Astrocyte of the cerebellum (primary cell): ENCODE measurements at regions not wholly inside any gene's neighbourhood (a gene's known extent, or its start where the extent isn't known, plus 50 kb on each side); places are given as distances from the start of the nearest gene placed in this dataset.

ENCODE experiments used
- DNase-seq: peaks from one replicate; pipeline ENCODE4 v3.0.0-alpha.2; 2011; ENCODE audit warnings: low read depth
- H3K4me3 ChIP-seq: 2 replicates; pipeline ENCODE4 v1.5.1; 2011; ENCODE audit warnings: mild to moderate bottlenecking, low read depth, low read length, moderate library complexity
- in situ Hi-C: cut with HindIII; loops from 2 replicates; pipeline ENCODE4 v1.10.0; 2017; ENCODE audit warnings: low sequenced_read_pairs
- TF ChIP-seq, protein P1 (sequence below): IDR thresholded peaks from 2 replicates; pipeline ENCODE4 v1.5.1; 2012; ENCODE audit warnings: low read length, low read depth, moderate library complexity, mild to moderate bottlenecking; ENCODE audit errors: missing control alignments

DNA sequence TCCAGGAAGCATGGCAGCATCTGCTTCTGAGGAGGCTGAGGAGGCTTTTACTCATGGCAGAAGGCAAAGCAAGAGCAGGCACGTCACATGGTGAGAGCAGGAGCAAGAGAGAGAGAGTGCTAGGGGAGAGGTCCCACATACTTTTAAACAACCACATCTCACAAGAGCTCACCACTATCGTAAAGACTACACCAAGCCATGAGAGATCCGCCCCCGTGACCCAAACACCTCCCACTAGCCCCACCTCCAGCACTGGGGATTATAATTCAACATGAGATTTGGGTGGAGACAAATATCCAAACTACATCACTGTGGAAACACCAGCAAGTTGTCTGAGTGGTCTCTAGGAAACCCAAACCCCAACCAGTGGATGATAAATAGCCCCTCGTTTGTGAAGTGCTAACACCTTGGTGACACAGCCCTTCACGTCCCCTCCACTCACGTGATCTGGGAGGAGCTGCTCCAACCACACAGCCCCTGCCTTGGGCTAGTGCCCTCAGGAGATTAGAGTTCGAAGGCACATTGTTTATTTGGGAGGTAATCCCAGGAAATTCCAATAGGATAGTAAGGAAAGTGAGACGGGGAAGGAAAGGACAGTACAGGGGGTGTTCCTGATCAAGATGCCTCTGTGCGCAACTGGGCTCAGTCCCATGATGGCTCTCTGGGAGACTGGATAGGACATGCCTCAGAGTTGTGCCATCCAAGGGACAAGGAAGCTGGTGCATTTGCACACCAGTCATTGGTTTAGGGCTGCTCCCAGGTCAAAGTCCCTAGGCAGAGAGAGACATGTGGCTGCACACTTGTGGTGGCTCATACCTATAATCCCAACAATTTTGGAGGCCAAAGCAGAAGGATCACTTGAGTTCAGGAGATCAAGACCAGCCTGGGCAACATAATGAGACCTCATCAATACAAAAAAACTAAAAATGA, 80.6 kb upstream of the CTNNB1 start:
- in situ Hi-C loops = no loop called here
- H3K4me3 ChIP-seq = no peak overlapping the region
- DNase-seq = no peak
- TF ChIP-seq, protein P1, sequence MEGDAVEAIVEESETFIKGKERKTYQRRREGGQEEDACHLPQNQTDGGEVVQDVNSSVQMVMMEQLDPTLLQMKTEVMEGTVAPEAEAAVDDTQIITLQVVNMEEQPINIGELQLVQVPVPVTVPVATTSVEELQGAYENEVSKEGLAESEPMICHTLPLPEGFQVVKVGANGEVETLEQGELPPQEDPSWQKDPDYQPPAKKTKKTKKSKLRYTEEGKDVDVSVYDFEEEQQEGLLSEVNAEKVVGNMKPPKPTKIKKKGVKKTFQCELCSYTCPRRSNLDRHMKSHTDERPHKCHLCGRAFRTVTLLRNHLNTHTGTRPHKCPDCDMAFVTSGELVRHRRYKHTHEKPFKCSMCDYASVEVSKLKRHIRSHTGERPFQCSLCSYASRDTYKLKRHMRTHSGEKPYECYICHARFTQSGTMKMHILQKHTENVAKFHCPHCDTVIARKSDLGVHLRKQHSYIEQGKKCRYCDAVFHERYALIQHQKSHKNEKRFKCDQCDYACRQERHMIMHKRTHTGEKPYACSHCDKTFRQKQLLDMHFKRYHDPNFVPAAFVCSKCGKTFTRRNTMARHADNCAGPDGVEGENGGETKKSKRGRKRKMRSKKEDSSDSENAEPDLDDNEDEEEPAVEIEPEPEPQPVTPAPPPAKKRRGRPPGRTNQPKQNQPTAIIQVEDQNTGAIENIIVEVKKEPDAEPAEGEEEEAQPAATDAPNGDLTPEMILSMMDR = no peak

DNA sequence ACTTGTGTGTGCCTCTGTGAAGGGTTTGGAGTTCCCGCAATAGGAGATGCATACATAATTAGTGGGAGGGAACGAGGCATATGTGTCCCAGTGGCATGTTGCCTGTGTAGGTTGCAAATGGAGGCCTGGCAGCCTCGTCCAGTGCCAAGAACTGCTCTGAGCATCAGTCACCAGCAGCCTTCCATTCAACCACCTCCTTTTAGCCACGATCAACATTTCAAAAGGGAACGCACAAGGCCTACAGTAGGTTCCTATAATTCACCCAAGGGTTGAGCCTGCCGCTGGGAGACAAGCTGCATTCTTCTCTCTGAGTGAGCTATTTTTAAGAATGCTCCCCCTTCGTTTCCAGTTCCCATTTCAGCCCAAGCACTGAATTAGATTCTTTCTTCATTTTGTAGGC, 78.8 kb upstream of the CTNNB1 start:
- no peak for DNase-seq
- H3K4me3 ChIP-seq = no peak overlapping the region
- in situ Hi-C loops = no loop called here
- TF ChIP-seq, protein P1 = no peak

DNA sequence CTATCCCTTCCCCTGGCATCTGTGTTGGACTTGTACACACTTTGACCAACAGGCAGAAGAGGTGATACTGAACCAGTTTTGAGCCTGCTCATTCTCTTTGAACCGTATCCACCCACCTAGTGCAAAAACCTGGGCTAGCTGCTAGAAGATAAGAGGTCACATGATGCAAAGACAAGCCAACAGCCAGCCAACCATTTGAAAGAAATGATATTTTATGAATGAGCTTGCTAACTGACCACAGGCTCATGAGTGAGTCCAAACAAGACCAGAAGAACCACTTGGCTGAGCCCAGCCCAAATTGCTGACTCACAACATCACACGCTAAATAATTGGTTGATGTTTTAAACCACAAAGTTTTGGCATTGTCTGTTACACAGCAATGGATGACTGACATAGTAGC, 74.0 kb upstream of the CTNNB1 start:
- in situ Hi-C loops = no loop called here
- TF ChIP-seq, protein P1 = no peak
- no peak for DNase-seq
- no peak overlapping the region for H3K4me3 ChIP-seq

DNA sequence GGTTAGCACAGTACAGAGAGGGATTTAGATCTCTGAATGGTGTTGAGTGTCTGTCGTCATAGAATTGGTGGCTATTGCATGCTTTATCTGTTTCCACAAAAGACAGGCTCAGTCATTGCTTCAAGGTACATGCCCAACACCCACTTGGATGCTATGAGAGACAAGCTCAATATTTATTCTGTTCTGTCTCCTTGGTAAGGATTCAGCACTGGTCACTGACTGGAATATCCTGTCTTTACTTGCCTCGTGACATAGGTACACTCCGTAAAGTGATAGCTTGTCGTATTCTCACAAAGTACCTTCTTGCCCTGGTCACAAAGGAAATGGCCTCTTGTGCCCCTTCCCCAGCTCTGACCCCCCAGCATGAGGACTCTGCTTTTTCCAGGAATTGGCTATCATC, 72.8 kb upstream of the CTNNB1 start:
- in situ Hi-C loops = no loop called here
- no peak overlapping the region for H3K4me3 ChIP-seq
- TF ChIP-seq, protein P1 = no peak
- DNase-seq = no peak

DNA sequence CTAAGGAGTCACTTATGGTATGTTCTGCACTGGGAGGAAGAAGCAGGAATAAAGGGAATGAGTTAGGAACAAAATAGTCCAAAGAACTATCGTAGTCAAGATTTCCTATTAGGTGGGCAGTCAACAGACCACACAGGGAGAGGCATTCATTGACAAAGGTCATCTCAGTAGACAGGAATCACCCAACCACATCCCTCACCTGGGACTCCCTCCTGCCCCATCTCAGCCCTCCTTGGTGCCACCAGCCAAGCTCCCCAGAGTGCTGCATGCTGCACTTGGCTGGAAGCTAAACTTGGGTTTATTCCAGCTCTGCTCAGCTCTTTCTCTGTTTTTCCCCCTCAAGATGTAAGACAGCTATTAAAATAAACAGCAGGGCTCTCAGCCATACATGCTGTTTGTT, 72.3 kb upstream of the CTNNB1 start:
- H3K4me3 ChIP-seq = no peak overlapping the region

DNA sequence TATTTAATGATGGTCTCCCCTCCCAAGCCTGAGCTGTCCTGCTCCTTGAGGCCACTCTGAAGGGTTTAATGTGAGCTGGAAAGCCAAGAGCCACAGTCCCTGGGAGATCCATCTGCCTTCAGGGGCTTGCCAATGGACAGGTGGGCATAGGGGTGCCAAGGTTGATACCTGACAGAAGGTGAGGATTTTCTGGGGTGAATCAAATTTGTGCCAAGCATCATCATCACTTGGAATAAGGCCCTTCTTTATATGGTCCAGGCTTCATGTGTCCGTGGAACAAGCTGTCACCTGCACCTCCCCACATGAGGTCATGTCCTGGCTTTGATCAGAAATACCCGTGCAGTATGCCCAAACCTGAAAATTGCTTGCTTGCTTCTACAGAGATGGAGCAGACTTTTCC, 71.9 kb upstream of the CTNNB1 start:
- DNase-seq = no peak
- in situ Hi-C loops = no loop called here
- no peak overlapping the region for H3K4me3 ChIP-seq
- TF ChIP-seq, protein P1 = no peak

More for the DNA sequence above, 72.3 kb upstream of the CTNNB1 start:
- TF ChIP-seq, protein P1 = no peak
- in situ Hi-C loops = no loop called here
- no peak for DNase-seq
